ENCODE measurements at regions not wholly inside any gene's neighbourhood (a gene's known extent, or its start where the extent isn't known, plus 50 kb on each side); places are given as distances from the start of the nearest gene placed in this dataset.

DNA sequence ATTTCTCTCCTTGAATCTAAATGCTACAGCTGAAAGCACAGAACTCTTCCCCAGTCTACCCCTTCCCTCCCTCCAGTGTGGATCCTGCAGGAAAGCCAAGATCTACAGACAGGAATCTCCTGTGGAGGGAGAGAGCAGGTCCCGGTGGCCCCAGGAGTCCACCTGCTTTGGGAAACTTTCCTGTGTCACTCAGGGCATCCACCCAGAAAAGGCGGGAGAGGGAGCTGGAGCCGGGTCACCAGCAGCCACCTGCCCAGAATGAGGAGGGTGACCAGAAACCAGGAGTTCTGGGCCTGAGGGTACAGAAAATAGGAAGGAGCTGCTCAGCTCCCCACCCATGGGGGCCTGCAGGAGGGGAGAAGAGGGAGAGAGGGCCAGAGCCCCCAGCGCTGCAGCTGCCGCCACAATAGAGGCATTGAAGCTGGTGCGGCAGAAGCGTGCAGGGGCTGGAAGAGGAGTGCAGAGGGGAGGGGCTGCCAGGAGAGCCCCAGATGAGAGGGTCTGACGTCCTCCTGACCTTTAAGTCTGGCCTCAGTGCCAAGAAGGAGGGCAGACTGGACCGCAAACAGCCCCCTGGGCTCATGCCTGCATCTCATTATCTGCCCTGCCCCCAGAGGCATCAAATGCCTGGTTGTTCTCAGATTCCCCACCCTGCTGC, 56.3 kb upstream of the TMEM72 start:
- no peak for DNase-seq (ENCODE audit: low read depth)

DNA sequence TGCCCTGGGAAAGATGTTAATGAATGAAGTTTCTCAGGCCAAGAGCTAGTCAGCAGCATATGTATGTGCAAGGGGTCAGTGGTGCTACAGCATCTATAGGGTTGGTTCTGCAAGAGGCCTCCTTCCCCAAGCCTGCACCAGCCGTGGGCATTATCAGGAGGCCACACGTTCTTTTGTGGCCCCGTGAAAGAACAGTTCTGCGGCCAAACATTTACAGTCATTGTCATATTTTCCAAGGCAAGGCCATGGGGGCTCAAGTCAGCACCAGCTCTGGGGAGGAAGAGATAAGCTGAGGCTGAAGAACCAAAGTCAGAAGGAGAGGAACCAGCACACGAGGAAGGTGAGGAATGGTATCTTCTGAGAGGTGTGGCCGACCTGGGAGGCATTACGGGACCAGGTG, 54.4 kb upstream of the TMEM72 start:
- no peak for DNase-seq (ENCODE audit: low read depth)

DNA sequence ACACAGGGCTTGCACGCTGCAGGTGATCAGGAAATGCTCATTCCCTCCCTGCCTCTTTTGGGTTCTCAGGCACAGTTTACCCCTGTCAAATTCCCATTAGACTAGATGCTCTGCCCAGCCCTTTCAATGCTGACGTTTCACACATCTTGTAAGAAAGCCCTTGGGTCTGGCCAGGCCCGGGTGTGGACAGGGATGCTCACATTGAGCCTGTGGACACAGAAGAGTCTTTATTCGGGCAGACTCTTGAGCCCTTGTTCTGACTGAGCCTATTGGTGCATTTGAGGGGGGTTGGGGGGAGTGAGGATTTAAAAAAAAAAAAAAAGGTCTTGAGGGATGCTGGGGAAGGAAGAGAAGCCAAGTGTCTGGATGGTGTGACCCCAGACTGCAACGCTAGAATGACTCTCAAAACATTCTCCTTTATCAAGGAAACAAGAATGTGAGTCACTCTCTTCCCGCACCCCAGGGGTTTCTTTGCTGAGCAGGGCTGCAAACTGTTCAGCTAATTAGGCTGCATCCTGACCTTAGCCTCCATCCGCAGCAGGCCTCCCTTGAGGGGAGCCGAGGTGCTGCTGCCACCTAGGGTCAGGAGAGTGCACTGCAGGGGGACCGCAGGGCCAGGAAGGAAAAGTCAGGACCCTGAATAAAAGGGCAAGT, 53.6 kb upstream of the TMEM72 start:
- DNase-seq (ENCODE audit: low read depth): peak; percentile 23

DNA sequence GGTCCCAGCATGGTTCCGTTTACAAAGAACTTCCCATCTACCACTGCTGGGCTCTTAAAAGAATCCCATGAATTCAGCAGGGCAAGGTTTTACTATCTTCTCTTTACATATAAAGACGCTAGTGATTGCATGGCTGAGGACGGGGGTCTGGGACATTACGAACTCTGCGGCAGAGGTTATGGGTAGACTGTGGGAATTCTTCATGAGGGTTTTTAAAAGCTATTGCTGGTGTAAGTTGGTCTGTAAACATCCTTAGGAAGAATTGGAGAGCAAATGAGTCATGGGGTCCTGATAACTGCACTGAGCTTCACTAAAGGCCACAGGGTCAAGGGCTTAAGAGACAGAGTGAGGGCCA, 53.1 kb upstream of the TMEM72 start:
- DNase-seq (ENCODE audit: low read depth): no peak

- DNase-seq (ENCODE audit: low read depth): no peak
Measured at GRCh38 chr10:44858988-44859387, 52.1 kb upstream of the TMEM72 start.

DNA sequence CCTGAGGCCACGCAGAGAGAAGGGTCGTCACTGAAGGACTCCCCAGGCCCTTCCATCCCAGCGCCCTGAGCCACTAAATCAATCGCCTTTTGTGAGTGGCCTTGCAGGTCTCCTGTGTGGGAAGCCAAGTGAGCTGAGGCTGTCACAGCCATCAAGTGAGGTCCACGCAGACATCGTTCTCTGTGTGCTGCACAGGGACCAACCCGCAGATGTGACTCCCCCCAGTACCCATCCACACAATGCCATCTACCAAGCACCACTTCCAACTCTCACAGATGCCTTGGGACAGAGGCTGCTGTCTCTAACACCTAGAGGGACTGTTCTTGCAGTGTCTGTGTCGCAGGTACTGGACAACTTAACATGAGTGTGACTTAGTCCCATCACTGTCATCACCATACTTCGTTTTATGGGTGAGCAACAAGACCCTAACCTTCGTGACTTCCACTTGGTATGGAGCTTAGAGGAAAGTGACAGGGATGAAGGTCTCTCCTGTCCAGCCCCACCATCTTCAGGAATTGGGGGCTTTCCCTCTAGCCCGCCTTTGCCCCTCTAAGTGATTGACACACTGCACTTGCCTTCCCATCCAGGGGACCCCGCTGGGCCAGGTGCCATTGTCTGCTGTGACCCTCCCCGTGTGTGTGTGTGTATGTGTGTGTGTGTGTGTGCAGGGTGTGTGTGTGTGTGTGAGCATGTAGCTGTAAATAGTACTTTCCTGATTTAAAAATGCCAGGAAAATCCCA, 51.4 kb upstream of the TMEM72 start:
- DNase-seq (ENCODE audit: low read depth): no peak

DNA sequence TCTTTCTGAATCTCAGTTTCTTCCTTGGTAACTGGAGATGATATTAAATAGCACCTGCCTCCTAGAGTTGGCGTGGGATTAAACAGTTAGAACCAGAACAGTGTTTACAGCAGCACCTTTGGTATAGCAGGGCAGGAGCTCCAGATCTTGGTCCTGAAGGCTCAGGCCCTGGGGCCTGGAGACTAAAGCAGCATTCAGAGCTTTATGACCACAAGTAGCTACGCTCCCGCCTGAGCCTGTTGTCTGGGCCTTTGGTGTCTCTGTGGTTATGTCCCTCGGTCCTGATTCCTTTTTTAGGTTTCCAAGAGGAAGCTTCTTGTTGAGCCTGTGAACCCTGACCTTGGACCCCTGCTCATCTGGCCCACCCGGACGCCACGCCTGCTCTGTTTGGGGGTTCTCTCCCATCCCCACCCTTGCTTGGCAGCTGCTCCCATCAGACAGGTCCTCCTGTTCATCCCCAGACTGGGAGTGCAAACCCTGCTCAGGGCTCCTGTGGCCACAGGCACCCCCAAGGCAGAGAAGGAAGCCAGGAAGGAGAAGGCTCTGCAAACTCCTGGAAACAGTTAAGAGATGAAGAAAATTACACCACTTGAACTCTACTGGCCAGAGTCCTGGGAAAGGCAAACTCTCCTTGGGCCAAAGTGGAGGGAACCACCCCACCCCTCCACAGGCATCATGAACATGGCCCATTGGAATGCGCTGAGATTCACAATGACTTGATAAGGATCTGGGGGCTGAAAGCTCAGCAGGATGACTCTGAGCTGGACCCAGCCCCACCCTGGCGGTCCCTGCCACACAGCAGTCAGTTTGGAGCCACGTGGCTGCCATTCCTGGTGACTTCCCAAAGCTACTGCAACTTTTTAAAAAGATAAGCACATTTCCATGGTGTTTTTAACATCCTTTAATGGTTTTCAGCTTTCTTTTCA, 50.1 kb upstream of the TMEM72 start:
- no peak for DNase-seq (ENCODE audit: low read depth)
